GM19240 (cell line): ENCODE measurements at regions not wholly inside any gene's neighbourhood (a gene's known extent, or its start where the extent isn't known, plus 50 kb on each side); places are given as distances from the start of the nearest gene placed in this dataset.

ENCODE experiments used
- DNase-seq: peaks from one replicate; pipeline ENCODE4 v3.0.0; 2011; ENCODE audit warnings: low spot score; ENCODE audit not compliant: insufficient read length

DNA sequence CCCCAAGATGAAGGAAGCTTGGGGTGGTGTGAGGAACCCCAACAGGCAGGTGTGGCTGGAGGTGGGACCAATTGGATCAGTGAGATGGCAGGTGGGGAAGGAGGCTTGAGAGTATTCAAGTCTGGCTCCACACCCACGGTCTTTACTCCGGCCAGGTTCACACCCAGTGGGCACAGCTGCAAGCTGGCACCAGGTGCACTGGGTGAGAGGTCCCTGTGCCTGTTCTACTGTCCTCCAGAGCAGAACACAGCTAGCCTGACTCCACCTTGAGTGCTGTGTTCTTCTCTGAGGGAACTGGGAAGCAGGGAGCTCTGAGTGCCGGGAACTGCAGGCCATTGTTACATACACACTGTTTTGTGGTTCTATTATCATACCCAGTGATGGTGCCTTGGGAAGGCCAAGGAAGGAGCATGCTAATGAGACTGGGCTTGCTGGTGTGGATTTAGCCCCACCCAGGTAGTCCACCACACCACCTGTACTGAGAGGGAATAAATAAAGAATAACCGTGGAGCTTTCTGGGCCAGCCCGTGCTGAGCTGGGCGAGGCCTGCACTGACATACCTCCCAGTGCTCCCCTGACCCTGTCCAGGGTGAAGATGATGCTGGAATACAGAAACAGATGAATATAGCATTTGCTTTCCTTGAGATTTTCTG, 93.4 kb downstream of the ABHD5 start:
- no peak for DNase-seq

GRCh38 chr3:43784640-43785011, 93.9 kb downstream of the ABHD5 start:
- no peak for DNase-seq

- no peak for DNase-seq
These were observed 94.8 kb downstream of the ABHD5 start for GRCh38 chr3:43785551-43785950.

- DNase-seq = no peak
These were observed 95.4 kb downstream of the ABHD5 start for GRCh38 chr3:43786102-43786501.

- no peak for DNase-seq
These were observed 96.0 kb downstream of the ABHD5 start for GRCh38 chr3:43786526-43787305.

DNA sequence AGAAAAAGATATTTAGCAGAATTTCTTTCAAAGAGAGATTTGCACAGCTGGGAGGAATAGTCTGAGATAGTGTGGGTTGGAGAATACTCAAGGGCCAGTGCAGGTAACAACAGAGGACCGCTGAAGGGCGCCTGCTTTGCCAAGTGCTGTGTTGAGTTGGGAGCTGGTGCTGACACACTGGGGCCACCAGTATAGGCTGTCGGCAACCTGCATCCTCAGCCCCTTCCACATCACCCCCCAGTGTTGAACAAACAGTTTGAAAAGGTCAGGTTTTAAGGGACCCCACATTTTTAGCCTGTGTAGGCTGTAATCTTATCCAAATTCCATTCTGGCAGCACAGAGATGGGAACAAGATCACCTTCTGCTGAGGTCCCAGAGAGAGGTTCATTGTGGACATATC, 96.6 kb downstream of the ABHD5 start:
- no peak for DNase-seq

- no peak for DNase-seq
These were observed 98.3 kb downstream of the ABHD5 start for GRCh38 chr3:43789028-43789427.

- DNase-seq = no peak
These were observed 99.3 kb downstream of the ABHD5 start for GRCh38 chr3:43790060-43790459.

DNA sequence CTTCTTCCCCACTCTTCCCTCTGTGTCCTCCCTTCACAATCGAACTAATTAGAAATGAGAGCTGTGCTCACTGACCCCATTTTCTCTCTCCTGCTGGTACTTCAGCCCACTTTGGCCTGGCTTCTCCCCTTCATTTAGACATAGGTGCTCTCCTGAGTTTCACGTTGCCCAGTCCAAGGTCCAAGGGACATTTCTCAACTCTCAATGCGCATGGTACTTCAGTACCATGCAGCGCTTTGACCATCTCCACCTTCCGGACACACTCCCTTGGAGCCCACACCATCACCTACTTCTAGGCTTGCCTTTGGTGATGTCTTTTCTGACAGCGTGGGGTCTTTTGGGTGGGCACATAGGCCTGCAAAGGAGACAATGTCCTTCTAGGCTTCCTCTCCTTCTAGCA, 99.7 kb downstream of the ABHD5 start:
- no peak for DNase-seq

- no peak for DNase-seq
These were observed 100.5 kb downstream of the ABHD5 start for GRCh38 chr3:43791246-43791645.

DNA sequence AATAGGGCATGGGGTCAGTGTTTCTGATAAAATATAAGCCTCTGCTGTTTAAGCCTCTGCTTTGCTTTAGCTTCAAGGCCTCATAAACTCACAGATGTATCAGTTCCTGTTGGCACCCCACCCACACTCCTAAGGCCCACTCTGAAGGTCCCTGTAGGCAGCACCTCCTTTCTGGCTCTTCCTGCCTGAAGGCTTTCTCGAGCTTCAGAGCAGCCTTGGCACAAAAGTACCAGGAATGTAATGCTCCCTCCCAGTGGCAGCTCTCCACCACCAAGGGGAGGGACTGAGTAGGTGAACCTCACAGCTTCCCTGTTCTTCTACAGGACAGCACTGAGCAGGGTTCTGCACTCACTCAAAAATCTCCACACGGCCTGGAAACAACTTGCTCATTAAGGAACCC, 102.2 kb downstream of the ABHD5 start:
- no peak for DNase-seq

GRCh38 chr3:43793648-43794372, 103.1 kb downstream of the ABHD5 start:
- DNase-seq = no peak

- no peak for DNase-seq
These were observed 104.0 kb downstream of the ABHD5 start for GRCh38 chr3:43794776-43795175.

DNA sequence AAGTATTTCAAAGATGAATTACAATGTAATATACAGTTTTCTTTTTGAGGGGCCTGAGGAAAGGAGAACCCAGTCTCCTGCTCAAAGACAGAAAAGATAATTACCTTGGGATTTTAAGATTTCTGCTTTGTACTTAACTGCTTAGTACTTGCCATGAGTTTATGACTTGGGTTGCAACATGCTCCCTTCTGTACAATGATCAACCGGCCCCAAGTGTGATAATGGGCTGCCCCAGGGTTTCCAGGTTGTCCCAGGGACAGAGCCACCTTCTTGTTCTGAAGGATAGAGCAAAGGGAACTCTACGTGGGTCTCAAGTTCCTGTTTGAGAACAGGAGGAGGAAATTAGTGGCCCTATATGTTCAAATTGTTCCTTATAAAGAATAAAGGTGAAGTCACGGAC, 104.8 kb downstream of the ABHD5 start:
- no peak for DNase-seq

DNA sequence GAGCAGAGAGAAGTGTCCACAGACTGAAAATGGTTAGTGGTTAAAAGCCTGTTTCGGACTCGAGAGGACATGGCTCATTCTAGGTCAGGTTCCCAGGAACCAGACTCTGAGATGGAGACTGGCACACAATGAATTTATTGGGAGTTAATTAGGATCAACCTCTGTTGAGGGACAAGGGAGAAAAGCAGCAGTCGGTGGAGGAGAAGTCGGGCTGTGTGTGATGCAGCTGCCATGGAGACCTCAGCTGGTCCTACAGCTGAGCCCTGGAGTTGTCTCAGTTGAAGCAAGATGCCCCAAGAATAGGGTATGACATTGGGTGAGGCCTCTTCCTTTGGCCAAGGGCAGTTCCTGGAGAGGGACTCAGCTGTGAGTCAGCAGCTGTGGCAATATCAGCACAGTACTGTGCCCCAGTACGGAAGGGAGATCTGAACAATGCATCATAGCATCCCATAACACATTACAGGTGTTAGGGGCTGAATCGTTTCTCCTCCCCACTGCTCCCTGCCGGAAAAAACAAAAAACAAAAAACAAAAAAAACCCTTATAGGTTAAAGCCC, 105.4 kb downstream of the ABHD5 start:
- DNase-seq = no peak

DNA sequence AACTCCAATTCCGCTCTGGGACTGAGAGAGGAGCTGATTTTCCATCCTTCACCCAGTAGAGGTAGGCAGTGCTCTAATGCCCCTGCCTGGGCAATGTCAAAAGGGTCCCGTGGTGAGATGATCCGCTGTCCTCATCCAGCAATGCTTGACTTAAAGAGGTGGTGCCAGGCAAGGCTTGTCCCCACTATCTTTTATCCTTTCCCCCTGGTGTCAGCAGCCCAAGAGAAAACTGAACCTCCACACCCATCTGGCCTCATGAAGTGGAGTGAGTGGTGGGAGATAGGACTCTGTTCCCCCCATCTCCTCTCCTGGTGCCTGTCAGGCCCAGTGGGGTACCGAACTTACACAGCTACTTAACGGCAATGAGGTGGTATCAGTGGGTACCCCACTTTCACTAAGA, 107.1 kb downstream of the ABHD5 start:
- DNase-seq = no peak

DNA sequence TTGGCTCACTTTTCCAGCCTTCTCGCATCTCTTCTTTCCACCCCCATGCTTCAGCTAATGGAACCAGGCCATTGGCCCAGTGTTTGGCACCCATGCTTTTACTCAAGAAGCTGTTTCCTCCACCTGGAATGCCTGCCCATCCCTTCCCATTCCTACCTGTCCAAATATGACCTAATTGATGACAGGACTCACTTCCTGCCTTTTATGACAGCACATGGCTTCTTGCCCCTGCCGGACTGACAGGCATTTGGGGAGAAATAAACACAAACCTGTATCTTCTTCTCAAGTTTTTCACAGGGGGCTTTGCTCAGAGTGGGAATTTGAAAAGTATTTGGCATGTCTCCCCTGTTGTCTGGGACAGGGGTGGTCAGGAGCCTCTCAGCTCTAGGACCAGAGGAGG, 120.1 kb downstream of the ABHD5 start:
- no peak for DNase-seq

DNA sequence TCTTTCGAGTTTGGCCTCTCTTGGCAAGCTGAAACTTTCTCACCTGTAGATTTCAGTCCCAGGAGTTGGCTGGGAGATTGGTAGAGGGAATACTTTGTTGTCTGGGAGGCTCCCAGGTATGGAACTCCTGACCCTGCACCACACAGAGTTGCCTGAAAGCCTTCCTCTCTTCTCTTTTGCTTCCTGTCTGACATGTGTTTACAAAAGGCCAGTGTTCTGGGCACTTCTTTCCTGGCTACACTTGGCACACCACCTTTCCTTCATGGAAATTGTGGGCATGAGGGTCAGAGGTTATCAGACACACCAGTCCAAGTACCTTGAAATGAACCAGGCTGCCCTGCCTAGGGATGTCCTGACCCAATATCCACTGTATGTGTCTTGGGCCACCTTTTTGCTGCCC, 123.7 kb downstream of the ABHD5 start:
- DNase-seq = no peak

DNA sequence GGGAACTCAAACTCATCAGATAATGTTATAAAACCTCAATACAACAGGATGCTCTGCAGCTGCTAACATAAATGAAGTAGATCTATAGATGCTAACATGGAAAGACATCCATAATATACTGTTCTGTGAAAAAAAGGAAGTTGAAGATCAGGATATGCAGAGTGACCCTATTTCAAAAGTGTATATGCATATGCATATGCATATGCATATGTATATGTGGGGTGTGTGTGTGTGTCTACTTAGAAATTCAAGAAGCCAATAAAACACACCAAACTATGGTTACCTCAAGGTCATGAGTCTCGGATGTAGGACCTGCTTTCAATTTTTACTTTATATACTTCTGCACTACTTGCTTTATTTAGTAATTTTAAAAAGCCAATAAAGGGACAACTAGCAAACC, 125.6 kb downstream of the ABHD5 start:
- no peak for DNase-seq

- no peak for DNase-seq
These were observed 126.3 kb downstream of the ABHD5 start for GRCh38 chr3:43817064-43817463.

- no peak for DNase-seq
These were observed 127.1 kb downstream of the ABHD5 start for GRCh38 chr3:43817825-43818224.

- no peak for DNase-seq
These were observed 127.5 kb downstream of the ABHD5 start for GRCh38 chr3:43818229-43818628.
